ENCODE measurements at regions not wholly inside any gene's neighbourhood (a gene's known extent, or its start where the extent isn't known, plus 50 kb on each side); places are given as distances from the start of the nearest gene placed in this dataset.

DNA sequence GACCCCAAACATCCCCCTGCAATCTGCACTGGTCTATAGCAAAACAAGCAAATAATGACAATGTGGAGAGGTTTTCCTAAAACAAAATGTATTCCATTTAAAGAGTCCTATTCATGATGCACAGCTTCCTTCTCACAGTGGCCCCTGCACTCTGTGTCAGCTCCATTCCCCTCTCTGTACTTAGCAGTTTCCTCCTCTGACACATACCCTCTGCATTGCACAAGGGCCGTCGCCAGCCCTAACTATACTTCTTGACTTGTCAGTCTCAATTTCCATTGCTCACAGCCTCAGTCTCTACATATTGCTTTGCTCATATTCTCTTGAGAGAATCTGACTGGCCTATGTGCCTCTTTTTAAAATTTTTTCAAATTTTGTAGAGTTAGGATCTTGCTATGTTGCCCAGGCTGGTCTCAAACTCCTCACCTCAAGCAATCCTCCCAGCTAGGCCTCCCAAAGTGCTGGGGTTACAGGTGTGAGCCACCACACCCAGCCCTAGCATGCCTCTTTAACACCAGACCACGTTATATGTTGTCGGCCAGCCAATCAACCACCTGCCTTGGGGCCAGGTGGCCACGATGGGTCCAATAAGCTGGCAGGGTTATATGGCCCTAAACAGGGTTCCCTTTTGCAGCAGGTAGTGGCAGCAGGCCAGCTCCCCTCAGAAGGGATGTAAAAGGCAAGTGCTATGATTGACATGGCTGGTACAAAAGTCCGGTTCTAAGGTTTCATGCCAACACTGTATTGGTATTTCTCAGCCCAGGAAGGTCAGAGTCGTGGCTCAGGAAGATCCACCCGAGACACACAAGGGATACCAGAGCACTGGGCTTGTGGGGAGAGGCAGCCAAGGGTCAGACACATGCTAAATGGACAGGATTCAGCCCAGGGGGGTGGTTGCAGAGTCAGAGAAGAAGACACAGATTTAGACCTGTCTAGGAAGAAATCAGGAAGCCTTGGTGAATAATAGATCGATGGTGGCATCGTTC lies 59.0 kb upstream of the SMAD3 start:
- peaks cover 0 to 6% of the 10 kb centered on the region in 2 donors for H3K4me1 ChIP-seq
- TF ChIP-seq, protein P1, sequence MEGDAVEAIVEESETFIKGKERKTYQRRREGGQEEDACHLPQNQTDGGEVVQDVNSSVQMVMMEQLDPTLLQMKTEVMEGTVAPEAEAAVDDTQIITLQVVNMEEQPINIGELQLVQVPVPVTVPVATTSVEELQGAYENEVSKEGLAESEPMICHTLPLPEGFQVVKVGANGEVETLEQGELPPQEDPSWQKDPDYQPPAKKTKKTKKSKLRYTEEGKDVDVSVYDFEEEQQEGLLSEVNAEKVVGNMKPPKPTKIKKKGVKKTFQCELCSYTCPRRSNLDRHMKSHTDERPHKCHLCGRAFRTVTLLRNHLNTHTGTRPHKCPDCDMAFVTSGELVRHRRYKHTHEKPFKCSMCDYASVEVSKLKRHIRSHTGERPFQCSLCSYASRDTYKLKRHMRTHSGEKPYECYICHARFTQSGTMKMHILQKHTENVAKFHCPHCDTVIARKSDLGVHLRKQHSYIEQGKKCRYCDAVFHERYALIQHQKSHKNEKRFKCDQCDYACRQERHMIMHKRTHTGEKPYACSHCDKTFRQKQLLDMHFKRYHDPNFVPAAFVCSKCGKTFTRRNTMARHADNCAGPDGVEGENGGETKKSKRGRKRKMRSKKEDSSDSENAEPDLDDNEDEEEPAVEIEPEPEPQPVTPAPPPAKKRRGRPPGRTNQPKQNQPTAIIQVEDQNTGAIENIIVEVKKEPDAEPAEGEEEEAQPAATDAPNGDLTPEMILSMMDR (IDR thresholded peaks at IDR 0.05) = no peak
- intact Hi-C loops (cut with DNase I) = no loop called here

DNA sequence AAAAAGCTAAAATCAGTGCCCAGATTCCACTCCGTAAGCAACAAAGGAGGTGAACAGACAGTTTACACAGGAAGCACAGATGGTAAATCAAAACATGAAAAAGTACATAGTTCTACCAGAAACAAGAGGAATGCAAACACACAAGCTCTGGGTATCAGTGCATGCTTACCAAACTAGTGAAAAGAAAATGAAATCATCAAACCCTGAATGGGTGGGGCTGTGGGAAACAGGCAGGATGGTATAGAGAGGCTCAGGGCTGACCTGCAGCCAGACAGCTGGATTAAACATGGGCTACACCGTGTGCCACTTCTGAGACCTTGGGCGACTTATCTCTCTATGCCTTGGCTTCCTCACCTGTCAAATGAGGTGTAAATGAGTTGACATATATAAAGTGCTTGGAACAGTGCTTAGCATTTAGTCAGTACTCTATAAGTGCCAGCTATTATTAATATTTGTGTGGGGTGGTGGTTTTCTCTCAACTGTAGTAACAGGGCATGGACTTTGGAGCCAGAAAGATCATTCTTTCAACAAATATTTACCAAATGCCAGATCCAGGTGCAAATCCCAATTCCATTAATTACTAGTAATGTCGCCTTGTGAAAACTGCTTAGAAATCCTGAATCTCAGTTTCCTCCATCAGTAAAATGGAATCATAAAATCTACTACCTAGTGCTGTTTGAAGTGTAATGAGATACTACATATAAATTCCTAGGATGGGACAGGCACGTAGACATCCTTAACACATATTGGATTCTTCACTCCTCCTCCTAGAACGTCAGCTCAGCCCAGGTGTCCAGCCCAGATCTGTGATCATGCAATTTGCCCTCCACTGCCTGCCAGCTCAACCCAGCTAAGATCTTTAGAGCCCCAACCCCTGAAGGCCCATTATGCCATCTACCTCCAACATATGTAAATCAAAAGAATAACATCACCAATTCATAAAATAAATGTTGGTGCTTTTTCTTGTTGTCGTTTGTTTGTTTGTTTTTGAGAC lies 55.5 kb upstream of the SMAD3 start:
- H3K9me3 ChIP-seq = no peaks in the 10 kb centered on the region
- H3K27ac ChIP-seq = no peak overlapping the region
- H3K4me1 ChIP-seq = peaks cover 0 to 11% of the 10 kb centered on the region in 2 donors
- TF ChIP-seq, protein P1 (IDR thresholded peaks at IDR 0.05) = no peak
- ATAC-seq (no peak), DNase-seq (no peak)
- H3K27me3 ChIP-seq = no peaks in the 10 kb centered on the region
- intact Hi-C loops (cut with DNase I) = no loop called here
- no peak overlapping the region for H3K4me3 ChIP-seq
- no peaks in the 10 kb centered on the region for H3K36me3 ChIP-seq

More for the DNA sequence above, 59.0 kb upstream of the SMAD3 start:
- DNase-seq = no peak
- Histone ChIP-seq H3K27me3 (no peaks in the 10 kb centered on the region), H3K9me3 (no peaks in the 10 kb centered on the region), H3K4me3 (no peak overlapping the region), H3K36me3 (no peaks in the 10 kb centered on the region), H3K27ac (no peak overlapping the region)
- ATAC-seq = peak; percentile 36

DNA sequence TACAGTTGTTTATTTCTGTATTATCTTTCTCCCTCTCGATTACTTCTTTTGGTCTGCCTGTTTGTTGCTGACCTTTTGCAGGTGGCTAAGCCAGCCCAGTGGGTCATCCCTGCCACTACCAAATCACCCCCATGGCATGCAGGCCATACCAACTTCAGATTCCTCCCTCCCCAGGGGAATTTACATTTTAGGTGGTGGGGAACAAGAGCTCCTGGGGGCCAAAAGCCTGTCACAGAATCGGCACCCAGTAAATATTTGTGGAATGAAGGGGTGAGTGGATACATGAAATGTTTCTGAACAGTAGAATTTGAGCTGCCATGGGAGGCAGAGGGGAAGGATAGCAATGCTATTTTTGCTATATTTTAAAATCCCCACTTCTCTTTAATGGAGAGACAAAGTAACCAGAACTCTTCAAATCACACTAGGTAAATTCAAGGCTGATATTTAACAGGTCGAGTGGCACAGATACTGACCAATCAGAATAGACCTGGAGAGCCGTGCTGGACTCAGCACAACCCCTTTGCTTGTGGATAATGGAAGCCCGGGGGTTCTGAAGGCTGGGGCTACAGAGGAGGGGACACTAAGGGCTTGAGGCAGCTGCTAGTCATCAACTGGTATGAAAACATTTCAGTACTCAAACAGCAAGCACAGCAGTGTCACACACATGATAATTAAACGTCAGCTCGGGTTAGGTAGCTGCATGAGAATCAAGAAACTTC lies 54.3 kb upstream of the SMAD3 start:
- intact Hi-C loops (cut with DNase I) = no loop called here
- Histone ChIP-seq H3K9me3 (no peaks in the 10 kb centered on the region), H3K4me1 (peaks cover 0 to 6% of the 10 kb centered on the region in 2 donors), H3K4me3 (no peak overlapping the region), H3K36me3 (no peaks in the 10 kb centered on the region), H3K27ac (no peak overlapping the region), H3K27me3 (no peaks in the 10 kb centered on the region)
- TF ChIP-seq, protein P1 (IDR thresholded peaks at IDR 0.05) = no peak
- ATAC-seq = no peak
- peak in 1 of 4 donors; percentile 24 for DNase-seq

DNA sequence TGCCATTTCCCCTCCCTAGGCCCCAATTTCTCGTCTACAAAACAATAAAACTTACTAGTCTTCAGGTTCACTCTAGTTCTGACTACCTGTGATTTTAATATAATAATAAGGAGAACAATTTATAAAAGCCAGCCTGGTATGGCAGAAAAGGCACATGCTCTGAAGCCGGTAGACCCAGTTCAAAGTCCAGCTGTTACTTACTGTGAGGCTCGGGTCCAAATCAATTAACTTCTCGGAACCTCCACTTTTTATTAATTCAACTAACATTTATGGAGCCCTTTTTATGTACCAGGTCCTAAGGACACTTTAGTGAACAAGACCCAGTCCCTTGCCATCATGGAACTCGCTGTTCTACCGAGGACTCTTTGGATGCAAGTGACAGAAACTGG lies 53.8 kb upstream of the SMAD3 start:
- ATAC-seq (no peak), DNase-seq (no peak)
- H3K4me1 ChIP-seq = peaks cover 0 to 8% of the 10 kb centered on the region in 2 donors
- H3K9me3 ChIP-seq = no peaks in the 10 kb centered on the region
- TF ChIP-seq, protein P1 (IDR thresholded peaks at IDR 0.05) = no peak
- intact Hi-C loops (cut with DNase I) = no loop called here
- no peak overlapping the region for H3K4me3 ChIP-seq
- no peaks in the 10 kb centered on the region for H3K27me3 ChIP-seq
- no peak overlapping the region for H3K27ac ChIP-seq
- no peaks in the 10 kb centered on the region for H3K36me3 ChIP-seq
